DOHH2 (cell line): ENCODE measurements at regions not wholly inside any gene's neighbourhood (a gene's known extent, or its start where the extent isn't known, plus 50 kb on each side); places are given as distances from the start of the nearest gene placed in this dataset.

Source experiments
- H3F3A ChIP-seq: fragments of 200-600 bp; sonication (generic), shearing (Covaris generic); 2 replicates; pipeline ENCODE4 v1.6.0; 2016; ENCODE audit warnings: antibody characterized with exemption, mild to moderate bottlenecking; ENCODE audit not compliant: control insufficient read depth, insufficient read depth
- H3K27ac ChIP-seq: fragments of 200-600 bp; sonication (generic); 2 replicates; pipeline ENCODE4 v1.5.1; 2014; ENCODE audit warnings: low read depth, mild to moderate bottlenecking, low read length, moderate library complexity
- H3K27me3 ChIP-seq: fragments of 200-600 bp; sonication (generic); 2 replicates; pipeline ENCODE4 v1.6.1; 2014; ENCODE audit warnings: mild to moderate bottlenecking, low read length, mixed read lengths; ENCODE audit not compliant: control insufficient read depth
- H3K36me3 ChIP-seq: fragments of 200-600 bp; sonication (generic); 2 replicates; pipeline ENCODE4 v1.6.1; 2014; ENCODE audit warnings: mild to moderate bottlenecking, low read length, moderate library complexity, mixed read lengths; ENCODE audit not compliant: control insufficient read depth
- H3K4me1 ChIP-seq: fragments of 200-600 bp; sonication (generic); 2 replicates; pipeline ENCODE4 v1.6.1; 2014; ENCODE audit warnings: mild to moderate bottlenecking, low read length, mixed read lengths; ENCODE audit not compliant: control insufficient read depth
- H3K4me2 ChIP-seq: fragments of 200-600 bp; sonication (generic); 2 replicates; pipeline ENCODE4 v1.6.0; 2014; ENCODE audit warnings: mild to moderate bottlenecking, low read length, moderate library complexity
- H3K4me3 ChIP-seq: fragments of 200-600 bp; sonication (generic); 2 replicates; pipeline ENCODE4 v1.5.1; 2014; ENCODE audit warnings: mild to moderate bottlenecking, low read length, mixed read lengths
- H3K79me2 ChIP-seq: fragments of 200-600 bp; sonication (generic); 2 replicates; pipeline ENCODE4 v1.6.1; 2014; ENCODE audit warnings: mild to moderate bottlenecking, low read length, mixed read lengths; ENCODE audit not compliant: control insufficient read depth
- H3K9me2 ChIP-seq: fragments of 200-600 bp; sonication (generic); replicated peaks from 2 replicates; pipeline ENCODE4 v1.6.1; 2014; ENCODE audit warnings: mild to moderate bottlenecking, low read length, mixed read lengths; ENCODE audit not compliant: control insufficient read depth
- H3K9me3 ChIP-seq: fragments of 200-600 bp; sonication (generic); 2 replicates; pipeline ENCODE4 v1.6.1; 2014; ENCODE audit warnings: antibody characterized with exemption, low read length, mixed read lengths; ENCODE audit not compliant: control insufficient read depth, insufficient read depth
- H4K20me1 ChIP-seq: fragments of 200-600 bp; sonication (generic); 2 replicates; pipeline ENCODE4 v1.6.0; 2014; ENCODE audit warnings: low read depth, mild to moderate bottlenecking, antibody characterized with exemption, low read length, moderate library complexity; ENCODE audit not compliant: control insufficient read depth, insufficient read depth
- EZH2phosphoT487 ChIP-seq: fragments of 200-600 bp; sonication (generic); IDR thresholded peaks from 2 replicates; pipeline ENCODE4 v1.6.1; 2017; ENCODE audit warnings: borderline replicate concordance, mild to moderate bottlenecking, antibody characterized with exemption, low read length, moderate library complexity, mixed read lengths
- TF ChIP-seq, protein P1 (sequence below): fragments of 200-600 bp; sonication (generic); IDR thresholded peaks from one replicate; pipeline ENCODE4 v1.5.1; 2014; ENCODE audit warnings: antibody characterized with exemption, mild to moderate bottlenecking, low read depth, low read length; ENCODE audit not compliant: poor library complexity, severe bottlenecking

DNA sequence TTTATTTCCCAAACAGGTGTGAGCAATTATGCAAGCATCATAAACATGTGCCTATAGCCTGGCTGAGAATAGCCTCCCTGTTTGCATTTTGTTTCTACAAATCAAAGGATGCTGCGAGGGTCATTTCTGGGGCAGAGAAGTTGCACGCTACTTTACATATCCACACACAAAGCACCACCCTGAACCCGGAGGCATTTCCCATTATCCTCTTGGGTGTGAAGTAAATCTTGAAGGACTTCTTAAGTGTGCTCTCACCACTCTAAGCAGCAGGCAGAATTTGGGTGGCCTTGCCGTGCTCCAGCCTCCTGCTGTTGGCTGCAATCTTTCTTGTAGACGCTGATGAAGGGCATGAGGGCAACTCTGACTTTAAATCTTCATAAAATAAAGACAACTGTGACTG lies 124.0 kb upstream of the TLE4 start:
- no peaks in the 10 kb centered on the region for H3K4me1 ChIP-seq

DNA sequence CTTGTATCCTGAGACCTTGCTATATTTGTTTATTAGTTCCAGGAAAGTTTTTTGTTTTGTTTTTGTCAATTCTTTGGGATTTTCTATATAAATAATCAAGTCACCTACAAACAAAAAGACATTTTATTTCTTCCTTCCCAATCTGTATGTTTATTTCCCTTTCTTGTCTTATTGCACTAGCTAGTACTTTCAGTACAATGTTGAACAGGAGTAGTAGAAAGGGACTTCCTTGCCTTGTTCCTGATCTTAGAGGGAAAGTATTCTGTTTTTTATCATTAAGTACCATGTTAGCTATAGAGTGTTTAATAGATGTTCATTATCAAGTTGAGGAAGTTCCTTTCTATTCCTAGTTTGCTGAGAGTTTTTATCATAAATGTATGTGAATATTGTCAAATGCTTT lies 119.5 kb upstream of the TLE4 start:
- Histone ChIP-seq H3F3A (no peaks in the 10 kb centered on the region), H3K36me3 (no peaks in the 10 kb centered on the region), H3K27ac (no peak overlapping the region), H3K27me3 (no peaks in the 10 kb centered on the region), H3K4me2 (no peak overlapping the region), H3K9me2 (no peaks in the 10 kb centered on the region), H4K20me1 (no peaks in the 10 kb centered on the region), H3K4me1 (no peaks in the 10 kb centered on the region), H3K79me2 (no peaks in the 10 kb centered on the region), H3K4me3 (no peak overlapping the region), H3K9me3 (peaks cover 3% of the 10 kb centered on the region; the same call in 1 of the 2 replicates)
- TF ChIP-seq, protein P1, sequence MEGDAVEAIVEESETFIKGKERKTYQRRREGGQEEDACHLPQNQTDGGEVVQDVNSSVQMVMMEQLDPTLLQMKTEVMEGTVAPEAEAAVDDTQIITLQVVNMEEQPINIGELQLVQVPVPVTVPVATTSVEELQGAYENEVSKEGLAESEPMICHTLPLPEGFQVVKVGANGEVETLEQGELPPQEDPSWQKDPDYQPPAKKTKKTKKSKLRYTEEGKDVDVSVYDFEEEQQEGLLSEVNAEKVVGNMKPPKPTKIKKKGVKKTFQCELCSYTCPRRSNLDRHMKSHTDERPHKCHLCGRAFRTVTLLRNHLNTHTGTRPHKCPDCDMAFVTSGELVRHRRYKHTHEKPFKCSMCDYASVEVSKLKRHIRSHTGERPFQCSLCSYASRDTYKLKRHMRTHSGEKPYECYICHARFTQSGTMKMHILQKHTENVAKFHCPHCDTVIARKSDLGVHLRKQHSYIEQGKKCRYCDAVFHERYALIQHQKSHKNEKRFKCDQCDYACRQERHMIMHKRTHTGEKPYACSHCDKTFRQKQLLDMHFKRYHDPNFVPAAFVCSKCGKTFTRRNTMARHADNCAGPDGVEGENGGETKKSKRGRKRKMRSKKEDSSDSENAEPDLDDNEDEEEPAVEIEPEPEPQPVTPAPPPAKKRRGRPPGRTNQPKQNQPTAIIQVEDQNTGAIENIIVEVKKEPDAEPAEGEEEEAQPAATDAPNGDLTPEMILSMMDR: no peak
- TF ChIP-seq EZH2phosphoT487: no peak

More for the DNA sequence above, 124.0 kb upstream of the TLE4 start:
- Histone ChIP-seq H3K9me2 (no peaks in the 10 kb centered on the region), H3K27ac (no peak overlapping the region), H3K9me3 (peaks cover 3% of the 10 kb centered on the region; the same call in 1 of the 2 replicates), H3K27me3 (no peaks in the 10 kb centered on the region), H3K4me2 (no peak overlapping the region), H3F3A (no peaks in the 10 kb centered on the region), H3K4me3 (no peak overlapping the region), H3K79me2 (no peaks in the 10 kb centered on the region), H4K20me1 (no peaks in the 10 kb centered on the region), H3K36me3 (no peaks in the 10 kb centered on the region)
- TF ChIP-seq, protein P1: no peak
- no peak for TF ChIP-seq EZH2phosphoT487

DNA sequence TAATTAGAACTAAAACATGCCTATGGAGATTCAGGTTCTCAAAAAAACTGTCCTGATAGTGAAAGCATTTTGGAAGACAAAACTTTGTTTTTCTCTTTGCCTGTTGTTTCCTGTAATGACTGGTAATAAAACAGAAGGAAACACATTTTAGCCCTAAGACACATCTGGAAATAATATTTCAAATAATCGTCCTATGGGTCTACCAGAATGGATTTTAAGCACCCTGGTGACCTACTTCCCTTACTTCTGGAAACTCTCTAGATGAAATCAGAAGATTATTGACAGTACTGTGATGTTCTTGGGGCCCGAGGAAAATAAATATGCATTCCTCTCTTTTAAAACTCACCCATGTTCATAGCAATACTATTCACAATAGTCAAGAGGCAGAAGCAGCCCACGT lies 110.1 kb upstream of the TLE4 start:
- Histone ChIP-seq H3F3A (no peaks in the 10 kb centered on the region), H3K4me2 (no peak overlapping the region), H4K20me1 (no peaks in the 10 kb centered on the region), H3K4me3 (no peak overlapping the region), H3K36me3 (no peaks in the 10 kb centered on the region), H3K27me3 (no peaks in the 10 kb centered on the region), H3K27ac (no peak overlapping the region), H3K9me3 (no peaks in the 10 kb centered on the region), H3K9me2 (no peaks in the 10 kb centered on the region), H3K79me2 (no peaks in the 10 kb centered on the region), H3K4me1 (no peaks in the 10 kb centered on the region)
- TF ChIP-seq, protein P1: no peak
- no peak for TF ChIP-seq EZH2phosphoT487
